ENCODE measurements at regions not wholly inside any gene's neighbourhood (a gene's known extent, or its start where the extent isn't known, plus 50 kb on each side); places are given as distances from the start of the nearest gene placed in this dataset.

GRCh38 chr11:71068963-71069362 is 183.4 kb downstream of the SHANK2 start:
- intact Hi-C loops (cut with DNase I): no loop called here
- 89 to 97% (median 96%) methylated on average over 1 of the region's 1 CpG for WGBS, 3 donors

GRCh38 chr11:71067753-71068152 is 184.6 kb downstream of the SHANK2 start:
- Histone ChIP-seq H3K36me3 (ENCODE audit: insufficient read depth in 1 of 2, low read depth in 1 of 2) (no peaks in the 10 kb centered on the region), H3K4me3 (no peak overlapping the region), H3K27ac (no peak overlapping the region), H3K9me3 (no peaks in the 10 kb centered on the region), H3K27me3 (ENCODE audit: insufficient read depth in 3 of 3, low read length in 2 of 3) (peaks cover 0 to 14% (median 2%) of the 10 kb centered on the region in 3 donors), H3K4me1 (no peaks in the 10 kb centered on the region)
- 95 to 97% (median 97%) methylated on average over 6 of the region's 6 CpGs for WGBS, 3 donors
- no peak for DNase-seq
- intact Hi-C loops (cut with DNase I): no loop called here
- TF ChIP-seq CTCF (IDR thresholded peaks at IDR 0.05): no peak
- ATAC-seq: no peak

More at GRCh38 chr11:71068963-71069362, 183.4 kb downstream of the SHANK2 start:
- no peak for ATAC-seq
- H3K4me1 ChIP-seq: no peaks in the 10 kb centered on the region
- DNase-seq: no peak
- H3K27ac ChIP-seq: no peak overlapping the region
- TF ChIP-seq CTCF (IDR thresholded peaks at IDR 0.05): no peak
- no peaks in the 10 kb centered on the region for H3K9me3 ChIP-seq
- H3K36me3 ChIP-seq (ENCODE audit: insufficient read depth in 1 of 2, low read depth in 1 of 2): no peaks in the 10 kb centered on the region
- peaks cover 0 to 5% (median 2%) of the 10 kb centered on the region in 3 donors for H3K27me3 ChIP-seq (ENCODE audit: insufficient read depth in 3 of 3, low read length in 2 of 3)
- no peak overlapping the region for H3K4me3 ChIP-seq

GRCh38 chr11:71066311-71066710 is 186.1 kb downstream of the SHANK2 start:
- intact Hi-C loops (cut with DNase I): no loop called here
- Histone ChIP-seq H3K27me3 (ENCODE audit: insufficient read depth in 3 of 3, low read length in 2 of 3) (peaks cover 0 to 14% (median 2%) of the 10 kb centered on the region in 3 donors), H3K4me1 (no peaks in the 10 kb centered on the region), H3K27ac (no peak overlapping the region), H3K9me3 (no peaks in the 10 kb centered on the region), H3K36me3 (ENCODE audit: insufficient read depth in 1 of 2, low read depth in 1 of 2) (no peaks in the 10 kb centered on the region), H3K4me3 (no peak overlapping the region)
- ATAC-seq (no peak), DNase-seq (no peak)
- no peak for TF ChIP-seq CTCF (IDR thresholded peaks at IDR 0.05)
- 43 to 53% (median 45%) methylated on average over 6 of the region's 6 CpGs for WGBS, 3 donors

GRCh38 chr11:71065841-71066240 is 186.5 kb downstream of the SHANK2 start:
- Histone ChIP-seq H3K36me3 (ENCODE audit: insufficient read depth in 1 of 2, low read depth in 1 of 2) (no peaks in the 10 kb centered on the region), H3K4me3 (no peak overlapping the region), H3K27ac (no peak overlapping the region), H3K27me3 (ENCODE audit: insufficient read depth in 3 of 3, low read length in 2 of 3) (peaks cover 0 to 14% (median 2%) of the 10 kb centered on the region in 3 donors), H3K4me1 (no peaks in the 10 kb centered on the region), H3K9me3 (no peaks in the 10 kb centered on the region)
- WGBS, 3 donors: 54 to 76% (median 65%) methylated on average over 3 of the region's 4 CpGs
- intact Hi-C loops (cut with DNase I): no loop called here
- DNase-seq (no peak), ATAC-seq (no peak)
- TF ChIP-seq CTCF (IDR thresholded peaks at IDR 0.05): no peak
